GM12875 (cell line): ENCODE measurements at regions not wholly inside any gene's neighbourhood (a gene's known extent, or its start where the extent isn't known, plus 50 kb on each side); places are given as distances from the start of the nearest gene placed in this dataset.

ENCODE experiments used
- H3K4me3 ChIP-seq: one replicate; pipeline ENCODE4 v1.5.1; 2011; ENCODE audit warnings: low read depth, low read length, control low read depth
- CTCF ChIP-seq: IDR thresholded peaks from 2 replicates; pipeline ENCODE4 v1.5.1; 2011; ENCODE audit warnings: low read depth, mild to moderate bottlenecking, control low read depth, inconsistent platforms, low read length, moderate library complexity, borderline replicate concordance; ENCODE audit not compliant: insufficient read depth

- no peak for TF ChIP-seq CTCF
- no peak overlapping the region for H3K4me3 ChIP-seq
These were observed 293.2 kb downstream of the EFNB2 start for GRCh38 chr13:106241974-106242953.

- no peak overlapping the region for H3K4me3 ChIP-seq
- TF ChIP-seq CTCF = no peak
These were observed 296.8 kb downstream of the EFNB2 start for GRCh38 chr13:106238690-106239089.

DNA sequence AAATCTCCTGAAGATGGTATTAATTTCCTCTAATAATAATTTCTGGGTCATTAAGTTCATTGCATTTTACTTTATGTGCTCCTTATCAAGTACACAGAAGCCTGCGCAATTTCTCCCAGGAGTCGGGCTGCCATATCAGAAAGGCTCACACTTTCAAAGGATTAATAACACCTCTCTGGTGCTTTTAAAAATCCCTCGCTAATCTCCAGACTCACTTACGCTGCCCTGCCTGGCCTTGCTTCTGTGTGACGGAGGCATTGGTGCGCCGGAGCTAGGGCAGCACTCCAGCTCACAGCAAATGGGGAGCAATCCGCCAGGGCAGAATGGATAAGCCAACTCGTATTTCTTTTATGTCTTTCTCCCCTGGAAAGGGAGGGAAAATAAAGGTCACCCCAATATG lies 300.8 kb downstream of the EFNB2 start:
- H3K4me3 ChIP-seq = no peak overlapping the region
- TF ChIP-seq CTCF = no peak

DNA sequence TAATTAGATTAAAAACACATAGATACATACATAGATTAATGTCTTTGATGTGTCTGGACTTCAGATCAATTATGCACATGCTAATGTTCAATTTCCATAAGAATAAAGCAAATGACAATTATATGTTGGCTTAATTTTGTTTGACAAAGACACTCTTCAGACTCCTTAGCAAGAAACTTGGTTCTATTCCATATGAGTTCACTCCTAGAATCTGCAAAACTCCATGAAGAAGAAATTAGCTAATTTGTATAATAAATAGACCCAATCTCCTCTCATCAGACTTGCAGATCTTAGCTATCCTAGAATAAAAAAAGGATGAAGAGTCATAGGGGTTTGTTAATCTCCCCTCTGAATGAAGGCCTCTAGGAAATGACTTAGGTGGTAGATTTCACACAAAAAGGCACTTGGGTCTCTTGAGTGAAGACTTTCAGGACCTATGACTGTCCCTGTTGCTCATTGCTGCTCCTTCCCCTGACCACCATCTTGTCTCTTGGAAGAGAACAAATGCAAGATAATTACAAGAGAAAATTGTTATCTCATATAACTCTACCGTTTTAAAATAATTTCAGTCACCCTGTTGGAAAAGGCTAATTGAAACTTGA lies 302.2 kb downstream of the EFNB2 start:
- no peak overlapping the region for H3K4me3 ChIP-seq
- TF ChIP-seq CTCF = no peak

DNA sequence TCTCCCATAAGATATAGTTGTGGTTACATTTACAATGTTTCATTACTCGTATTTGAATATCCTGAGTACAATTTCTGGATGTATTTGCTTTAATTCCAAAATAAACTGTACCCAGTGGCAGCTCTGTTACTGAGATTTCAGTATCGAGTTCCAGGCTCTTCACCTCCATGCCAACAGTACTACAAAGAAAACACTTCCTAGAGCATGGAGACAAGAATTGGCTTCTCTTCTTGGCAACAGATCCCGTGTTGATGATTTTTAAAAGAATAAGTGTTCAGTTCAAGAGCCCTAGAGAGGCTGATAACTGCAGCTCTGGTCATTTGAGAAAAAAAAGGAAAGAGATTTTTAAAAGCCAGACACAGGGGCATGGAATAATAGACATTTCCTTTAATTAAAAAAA lies 302.8 kb downstream of the EFNB2 start:
- no peak for TF ChIP-seq CTCF
- H3K4me3 ChIP-seq = no peak overlapping the region

DNA sequence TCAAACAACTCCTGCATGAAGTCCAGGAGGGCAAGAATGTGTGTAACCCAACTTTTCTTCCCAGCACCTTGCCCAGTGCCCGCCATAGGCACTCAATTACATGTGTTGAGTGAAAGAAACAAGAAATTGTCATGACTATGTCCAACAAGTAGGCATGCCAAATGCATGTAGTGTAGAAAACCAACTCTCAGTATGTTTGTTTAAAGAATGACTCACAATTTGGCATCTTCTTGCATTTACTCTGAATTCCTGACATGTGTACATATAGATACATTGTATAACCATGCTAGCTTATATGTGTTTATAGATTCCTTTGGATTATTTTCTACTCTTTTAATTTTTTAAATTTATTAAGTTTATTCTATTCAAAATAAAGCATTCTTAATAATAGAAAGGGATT lies 305.0 kb downstream of the EFNB2 start:
- no peak for TF ChIP-seq CTCF
- no peak overlapping the region for H3K4me3 ChIP-seq

- TF ChIP-seq CTCF = no peak
- no peak overlapping the region for H3K4me3 ChIP-seq
These were observed 310.3 kb downstream of the EFNB2 start for GRCh38 chr13:106225126-106225525.
